GM23248 (cell line): ENCODE measurements at regions not wholly inside any gene's neighbourhood (a gene's known extent, or its start where the extent isn't known, plus 50 kb on each side); places are given as distances from the start of the nearest gene placed in this dataset.

ENCODE experiments used
- EZH2 ChIP-seq: fragments of 200-600 bp; sonication (generic); IDR thresholded peaks from 2 replicates; pipeline ENCODE4 v1.6.1; 2018; ENCODE audit warnings: antibody characterized with exemption, mild to moderate bottlenecking; ENCODE audit not compliant: insufficient read depth, poor library complexity, severe bottlenecking
- EZH2phosphoT487 ChIP-seq: fragments of 200-600 bp; sonication (generic); IDR thresholded peaks from 2 replicates; pipeline ENCODE4 v1.6.1; 2018; ENCODE audit warnings: antibody characterized with exemption, moderate library complexity, mild to moderate bottlenecking, low read depth; ENCODE audit not compliant: insufficient read depth

DNA sequence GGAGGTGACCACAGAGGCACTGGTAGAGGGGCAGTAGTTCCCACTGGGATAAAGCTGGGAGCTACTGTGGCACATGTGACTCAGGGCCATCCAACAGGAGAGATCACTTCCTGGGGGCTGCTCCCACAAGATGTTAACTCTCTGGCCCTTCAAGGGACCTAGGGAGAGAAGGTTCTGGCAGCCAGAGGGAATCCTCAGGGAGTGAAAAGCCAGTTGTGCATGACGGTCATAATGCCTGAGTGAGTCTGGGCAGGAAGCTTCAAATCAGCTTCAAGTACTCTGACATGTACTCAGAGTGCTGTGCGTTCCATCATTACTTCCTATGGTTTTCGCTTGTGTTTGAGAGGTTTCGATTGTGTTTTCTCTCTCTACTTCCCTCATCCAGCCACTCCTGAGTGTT lies 388.5 kb downstream of the GABRG2 start:
- TF ChIP-seq EZH2 (no peak), EZH2phosphoT487 (no peak)
